Mesothelial cell of epicardium (in vitro differentiated cells): ENCODE measurements at regions not wholly inside any gene's neighbourhood (a gene's known extent, or its start where the extent isn't known, plus 50 kb on each side); places are given as distances from the start of the nearest gene placed in this dataset.

Experiments
- DNase-seq, 2 experiments: peaks; one replicate each; pipeline ENCODE4 v3.0.0; 2021; ENCODE audit warnings: low spot score in 2 of 2; ENCODE audit not compliant: unreplicated experiment in 2 of 2
- H3K27ac Mint-ChIP-seq: 2 replicates; pipeline ENCODE4 v1.8.0; 2021; ENCODE audit warnings: mixed read lengths
- H3K27me3 Mint-ChIP-seq: 2 replicates; pipeline ENCODE4 v1.8.0; 2021; ENCODE audit warnings: low read depth, mixed read lengths
- H3K36me3 Mint-ChIP-seq: 2 replicates; pipeline ENCODE4 v1.8.0; 2021; ENCODE audit warnings: mixed read lengths
- H3K4me1 Mint-ChIP-seq: 2 replicates; pipeline ENCODE4 v1.8.0; 2021; ENCODE audit warnings: mixed read lengths
- H3K4me3 Mint-ChIP-seq: 2 replicates; pipeline ENCODE4 v1.8.0; 2021; ENCODE audit warnings: mild to moderate bottlenecking, moderate library complexity, mixed read lengths
- H3K9me3 Mint-ChIP-seq: 2 replicates; pipeline ENCODE4 v1.8.0; 2021; ENCODE audit warnings: mixed read lengths
- CTCF ChIP-seq: fragments of 200-600 bp; sonication (generic); IDR thresholded peaks from one replicate; pipeline ENCODE4 v1.5.0; 2021; ENCODE audit warnings: antibody characterized with exemption; ENCODE audit not compliant: unreplicated experiment

GRCh38 chr1:38474738-38475623, 384.6 kb downstream of the RRAGC start:
- Mint-ChIP-seq H3K4me3 (peak overlapping the region; percentile 21), H3K4me1 (peaks cover 14% of the 10 kb centered on the region), H3K36me3 (no peaks in the 10 kb centered on the region), H3K27ac (no peak overlapping the region), H3K27me3 (peaks cover 85% of the 10 kb centered on the region), H3K9me3 (peaks cover 22% of the 10 kb centered on the region)
- peak in 1 of 2 experiments; percentile 17 for DNase-seq
- no peak for TF ChIP-seq CTCF

GRCh38 chr1:38466487-38466886, 393.1 kb downstream of the RRAGC start:
- no peak for DNase-seq
- Mint-ChIP-seq H3K36me3 (no peaks in the 10 kb centered on the region), H3K27ac (no peak overlapping the region), H3K4me1 (no peaks in the 10 kb centered on the region), H3K9me3 (peaks cover 10% of the 10 kb centered on the region), H3K4me3 (no peak overlapping the region), H3K27me3 (peaks cover 48% of the 10 kb centered on the region)
- no peak for TF ChIP-seq CTCF

- Mint-ChIP-seq H3K9me3 (peaks cover 10% of the 10 kb centered on the region), H3K36me3 (no peaks in the 10 kb centered on the region), H3K4me3 (no peak overlapping the region), H3K27ac (no peak overlapping the region), H3K4me1 (no peaks in the 10 kb centered on the region), H3K27me3 (peaks cover 51% of the 10 kb centered on the region)
- no peak for TF ChIP-seq CTCF
- DNase-seq = no peak
Measured at GRCh38 chr1:38465460-38465859, 394.1 kb downstream of the RRAGC start.

- H3K27me3 Mint-ChIP-seq = peaks cover 63% of the 10 kb centered on the region
- no peak for DNase-seq
- no peak overlapping the region for H3K4me3 Mint-ChIP-seq
- H3K9me3 Mint-ChIP-seq = peaks cover 10% of the 10 kb centered on the region
- no peaks in the 10 kb centered on the region for H3K4me1 Mint-ChIP-seq
- H3K27ac Mint-ChIP-seq = no peak overlapping the region
- H3K36me3 Mint-ChIP-seq = no peaks in the 10 kb centered on the region
- TF ChIP-seq CTCF = no peak
Measured at GRCh38 chr1:38464071-38464661, 395.4 kb downstream of the RRAGC start.

- no peak for TF ChIP-seq CTCF
- no peaks in the 10 kb centered on the region for H3K4me1 Mint-ChIP-seq
- no peak overlapping the region for H3K4me3 Mint-ChIP-seq
- DNase-seq = no peak
- no peaks in the 10 kb centered on the region for H3K36me3 Mint-ChIP-seq
- H3K9me3 Mint-ChIP-seq = peaks cover 4% of the 10 kb centered on the region
- H3K27me3 Mint-ChIP-seq = peaks cover 69% of the 10 kb centered on the region
- no peak overlapping the region for H3K27ac Mint-ChIP-seq
Measured at GRCh38 chr1:38463074-38463473, 396.5 kb downstream of the RRAGC start.
